ENCODE measurements at regions not wholly inside any gene's neighbourhood (a gene's known extent, or its start where the extent isn't known, plus 50 kb on each side); places are given as distances from the start of the nearest gene placed in this dataset.

DNA sequence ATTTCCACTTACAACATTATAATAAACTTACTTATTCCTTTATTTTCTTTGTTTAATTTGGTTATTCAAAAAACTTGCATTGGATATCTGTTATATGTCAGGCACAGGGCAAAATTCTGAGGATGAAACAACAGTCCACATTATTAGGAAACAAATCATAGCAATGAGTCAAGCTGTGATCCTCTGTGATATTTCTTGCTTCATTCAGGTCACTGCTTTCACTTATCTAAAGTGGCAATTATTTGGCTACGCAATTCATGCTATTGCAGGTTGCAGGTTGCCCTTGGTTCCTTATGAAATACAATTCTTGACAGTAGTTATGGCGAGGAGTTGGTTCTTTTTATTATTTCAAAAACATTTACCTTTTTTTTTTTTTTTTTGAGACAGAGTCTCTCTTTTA lies 66.4 kb upstream of the CNTN6 start:
- TF ChIP-seq POLR2A (IDR thresholded peaks at IDR 0.05): no peak
- TF ChIP-seq, protein P1, sequence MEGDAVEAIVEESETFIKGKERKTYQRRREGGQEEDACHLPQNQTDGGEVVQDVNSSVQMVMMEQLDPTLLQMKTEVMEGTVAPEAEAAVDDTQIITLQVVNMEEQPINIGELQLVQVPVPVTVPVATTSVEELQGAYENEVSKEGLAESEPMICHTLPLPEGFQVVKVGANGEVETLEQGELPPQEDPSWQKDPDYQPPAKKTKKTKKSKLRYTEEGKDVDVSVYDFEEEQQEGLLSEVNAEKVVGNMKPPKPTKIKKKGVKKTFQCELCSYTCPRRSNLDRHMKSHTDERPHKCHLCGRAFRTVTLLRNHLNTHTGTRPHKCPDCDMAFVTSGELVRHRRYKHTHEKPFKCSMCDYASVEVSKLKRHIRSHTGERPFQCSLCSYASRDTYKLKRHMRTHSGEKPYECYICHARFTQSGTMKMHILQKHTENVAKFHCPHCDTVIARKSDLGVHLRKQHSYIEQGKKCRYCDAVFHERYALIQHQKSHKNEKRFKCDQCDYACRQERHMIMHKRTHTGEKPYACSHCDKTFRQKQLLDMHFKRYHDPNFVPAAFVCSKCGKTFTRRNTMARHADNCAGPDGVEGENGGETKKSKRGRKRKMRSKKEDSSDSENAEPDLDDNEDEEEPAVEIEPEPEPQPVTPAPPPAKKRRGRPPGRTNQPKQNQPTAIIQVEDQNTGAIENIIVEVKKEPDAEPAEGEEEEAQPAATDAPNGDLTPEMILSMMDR (IDR thresholded peaks at IDR 0.05): no peak

Data from right lobe of liver (tissue), 4 donors.